Upper lobe of right lung (tissue), 1 donor: ENCODE measurements at regions not wholly inside any gene's neighbourhood (a gene's known extent, or its start where the extent isn't known, plus 50 kb on each side); places are given as distances from the start of the nearest gene placed in this dataset.

Source experiments
- ATAC-seq: fragments of 200-7000 bp; cut with Tn5 transposase; one replicate; pipeline ENCODE4 v1.9.1; 2020; ENCODE audit warnings: mild to moderate bottlenecking, moderate library complexity
- DNase-seq: peaks from one replicate; pipeline ENCODE4 v3.0.0-alpha.2; 2020
- H3K27ac ChIP-seq: fragments of 200-600 bp; one replicate; pipeline ENCODE4 v1.8.0; 2022
- H3K27me3 ChIP-seq: fragments of 200-600 bp; one replicate; pipeline ENCODE4 v1.8.0; 2022; ENCODE audit warnings: mild to moderate bottlenecking
- H3K36me3 ChIP-seq: fragments of 200-600 bp; one replicate; pipeline ENCODE4 v1.8.0; 2022
- H3K4me1 ChIP-seq: fragments of 200-600 bp; one replicate; pipeline ENCODE4 v1.8.0; 2022
- H3K4me3 ChIP-seq: fragments of 200-600 bp; one replicate; pipeline ENCODE4 v1.8.0; 2022; ENCODE audit warnings: mild to moderate bottlenecking
- H3K9me3 ChIP-seq: fragments of 200-600 bp; one replicate; pipeline ENCODE4 v1.8.0; 2022
- CTCF ChIP-seq: fragments of 200-600 bp; IDR thresholded peaks from one replicate; pipeline ENCODE4 v1.8.0; 2022; ENCODE audit warnings: antibody characterized with exemption
- intact Hi-C: fragments of 100-400 bp; cut with DNase I; formaldehyde crosslinking; loops from one replicate; pipeline ENCODE4 v1.11.0; 2022
- donor health status: DM: no; HTN: yes; CAD: no; lungs with severe emphysema.

DNA sequence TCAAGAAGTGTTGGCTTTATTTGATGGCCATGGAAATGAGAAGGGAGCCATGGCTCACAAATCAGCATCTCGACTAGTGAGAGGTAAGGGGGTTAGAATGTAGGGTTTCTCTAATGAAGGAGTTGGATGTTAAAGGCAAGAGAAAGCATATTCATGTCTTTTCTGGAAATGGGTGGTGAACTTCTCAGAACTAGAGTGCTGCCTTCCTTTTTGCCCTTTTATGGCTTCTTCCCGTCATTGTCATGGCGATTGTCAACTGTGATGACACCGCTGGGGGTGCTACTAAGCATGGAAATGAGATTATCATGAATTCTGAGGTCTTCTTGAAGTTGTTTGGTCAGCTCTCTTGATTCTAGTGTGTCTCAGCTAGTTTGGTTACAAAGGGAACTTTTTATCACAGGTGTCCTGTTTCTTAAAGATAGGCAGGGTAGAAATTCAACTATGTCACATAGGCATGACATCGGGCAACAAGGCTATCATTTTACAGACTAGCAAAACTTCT lies 180.4 kb downstream of the LIG4 start:
- no peak for ATAC-seq

GRCh38 chr13:108033800-108034707 lies 181.3 kb downstream of the LIG4 start:
- no peak for TF ChIP-seq CTCF
- intact Hi-C loops, result no loop called here
- H3K27ac ChIP-seq, result no peak overlapping the region
- ATAC-seq (no peak), DNase-seq (no peak)
- H3K27me3 ChIP-seq, result no peaks in the 10 kb centered on the region
- no peaks in the 10 kb centered on the region for H3K4me1 ChIP-seq
- no peak overlapping the region for H3K4me3 ChIP-seq
- no peaks in the 10 kb centered on the region for H3K36me3 ChIP-seq
- H3K9me3 ChIP-seq, result no peaks in the 10 kb centered on the region

More for the DNA sequence above, 180.4 kb downstream of the LIG4 start:
- Histone ChIP-seq H3K27me3 (no peaks in the 10 kb centered on the region), H3K27ac (no peak overlapping the region), H3K4me3 (no peak overlapping the region), H3K4me1 (no peaks in the 10 kb centered on the region), H3K36me3 (no peaks in the 10 kb centered on the region), H3K9me3 (no peaks in the 10 kb centered on the region)
- intact Hi-C loops, result no loop called here
- DNase-seq, result no peak
- TF ChIP-seq CTCF, result no peak

GRCh38 chr13:108031865-108032264 lies 183.5 kb downstream of the LIG4 start:
- no peaks in the 10 kb centered on the region for H3K36me3 ChIP-seq
- H3K27ac ChIP-seq, result no peak overlapping the region
- H3K27me3 ChIP-seq, result no peaks in the 10 kb centered on the region
- TF ChIP-seq CTCF, result no peak
- intact Hi-C loops, result no loop called here
- H3K4me3 ChIP-seq, result no peak overlapping the region
- no peaks in the 10 kb centered on the region for H3K9me3 ChIP-seq
- DNase-seq, result no peak
- H3K4me1 ChIP-seq, result no peaks in the 10 kb centered on the region
- no peak for ATAC-seq

- intact Hi-C loops, result no loop called here
- no peaks in the 10 kb centered on the region for H3K9me3 ChIP-seq
- H3K36me3 ChIP-seq, result no peaks in the 10 kb centered on the region
- H3K27me3 ChIP-seq, result no peaks in the 10 kb centered on the region
- no peak for ATAC-seq
- H3K4me1 ChIP-seq, result no peaks in the 10 kb centered on the region
- H3K4me3 ChIP-seq, result no peak overlapping the region
- no peak for TF ChIP-seq CTCF
- no peak overlapping the region for H3K27ac ChIP-seq
- DNase-seq, result no peak
Observed at GRCh38 chr13:108030769-108031168, 184.6 kb downstream of the LIG4 start.

GRCh38 chr13:108026680-108027410 lies 188.5 kb downstream of the LIG4 start:
- DNase-seq (no peak), ATAC-seq (no peak)
- Histone ChIP-seq H3K9me3 (no peaks in the 10 kb centered on the region), H3K27ac (no peak overlapping the region), H3K36me3 (no peaks in the 10 kb centered on the region), H3K27me3 (no peaks in the 10 kb centered on the region), H3K4me3 (no peak overlapping the region), H3K4me1 (no peaks in the 10 kb centered on the region)
- TF ChIP-seq CTCF, result no peak
- intact Hi-C loops, result no loop called here
